ENCODE measurements at regions not wholly inside any gene's neighbourhood (a gene's known extent, or its start where the extent isn't known, plus 50 kb on each side); places are given as distances from the start of the nearest gene placed in this dataset.

- Mint-ChIP-seq H3K27me3 (ENCODE audit: insufficient read depth, low read depth, poor library complexity) (peaks cover 3% of the 10 kb centered on the region), H3K4me1 (no peaks in the 10 kb centered on the region), H3K9me3 (peaks cover 6% of the 10 kb centered on the region; the same call in 2 of the 3 replicates), H3K36me3 (ENCODE audit: low read depth) (no peaks in the 10 kb centered on the region), H3K4me3 (no peak overlapping the region), H3K27ac (no peak overlapping the region)
- Histone ChIP-seq H3K27ac (ENCODE audit: low read depth) (no peak overlapping the region), H3K27me3 (ENCODE audit: insufficient read depth) (no peaks in the 10 kb centered on the region), H3K79me2 (replicated peaks; ENCODE audit: insufficient read depth) (no peaks in the 10 kb centered on the region), H3F3A (replicated peaks; ENCODE audit: low read depth) (no peaks in the 10 kb centered on the region), H3K4me3 (no peak overlapping the region), H3K9me2 (ENCODE audit: insufficient read depth) (0 out of 2 replicates have a peak, but pooled peaks cover 5% of the 10 kb centered on the region), H2AFZ (no peak overlapping the region), H3K36me3 (ENCODE audit: insufficient read depth) (no peaks in the 10 kb centered on the region), H3K4me1 (ENCODE audit: insufficient read depth) (no peaks in the 10 kb centered on the region), H4K20me1 (replicated peaks; ENCODE audit: insufficient read depth) (no peaks in the 10 kb centered on the region), H3K4me2 (no peak overlapping the region)
- no peak for ATAC-seq
- no peak for DNase-seq (ENCODE audit: low spot score)
- TF ChIP-seq STAT1 (IDR thresholded peaks at IDR 0.05; ENCODE audit: unreplicated experiment) (no peak), ZNF114 (CRISPR knock-in tag; IDR thresholded peaks at IDR 0.05) (no peak), ETS1 (IDR thresholded peaks at IDR 0.05) (no peak), ZNF331 (CRISPR knock-in tag; IDR thresholded peaks at IDR 0.05; ENCODE audit: low read depth) (no peak), EZH2 (IDR thresholded peaks at IDR 0.05; ENCODE audit: low read depth, unreplicated experiment) (no peak), ZNF462 (CRISPR knock-in tag; IDR thresholded peaks at IDR 0.05) (no peak)
These were observed 867.1 kb upstream of the ZEB2 start for GRCh38 chr2:145386973-145387372.

Data from GM23338 (cell line).